NCI-H2196 (cell line): ENCODE measurements at regions not wholly inside any gene's neighbourhood (a gene's known extent, or its start where the extent isn't known, plus 50 kb on each side); places are given as distances from the start of the nearest gene placed in this dataset.

Experiments
- DNase-seq: peaks from one replicate; lab custom pipeline; 2025; ENCODE audit not compliant: unreplicated experiment; lab: John Stamatoyannopoulos, UW

DNA sequence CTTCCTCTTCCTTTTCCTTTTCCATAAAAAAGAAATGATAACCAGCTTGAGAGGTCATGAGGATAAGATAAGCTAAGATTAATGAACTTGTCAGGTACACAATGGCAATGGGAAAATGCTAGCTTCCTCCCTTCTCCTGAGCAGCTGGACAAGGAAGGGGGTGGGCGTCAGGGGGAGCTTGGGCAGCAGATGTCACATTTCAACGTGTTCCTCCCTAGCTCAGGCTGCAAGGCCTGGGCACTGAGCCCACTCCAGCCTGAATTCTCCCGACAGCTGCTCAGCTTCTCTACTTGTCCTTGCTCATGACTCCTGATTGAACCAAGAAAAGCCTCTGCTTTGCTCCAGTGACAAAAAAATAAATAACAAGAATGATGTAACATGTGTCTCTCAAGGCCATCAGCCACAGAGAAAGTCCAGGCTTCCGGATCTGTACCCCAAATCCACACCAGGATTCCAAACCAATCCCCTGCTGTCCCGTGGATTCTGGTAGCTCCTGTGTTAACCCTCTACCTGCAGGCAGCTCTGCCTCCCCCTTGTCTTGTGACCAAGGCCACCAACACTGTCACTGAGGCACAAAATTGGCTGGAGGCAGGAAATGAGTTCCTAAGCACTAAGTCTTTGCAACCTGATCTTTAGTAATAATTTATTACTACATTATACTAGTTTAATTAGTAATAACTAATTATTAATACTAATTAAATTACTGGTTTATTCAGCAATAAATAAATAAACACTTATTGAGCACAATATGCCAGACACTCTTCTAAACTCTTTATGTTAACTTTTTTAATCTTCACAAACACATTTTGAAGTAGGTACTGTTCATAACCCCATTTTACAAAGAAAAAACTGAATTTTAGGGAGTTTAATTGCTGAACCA, 146.5 kb downstream of the CCDC34 start:
- peak; percentile 58 for DNase-seq

DNA sequence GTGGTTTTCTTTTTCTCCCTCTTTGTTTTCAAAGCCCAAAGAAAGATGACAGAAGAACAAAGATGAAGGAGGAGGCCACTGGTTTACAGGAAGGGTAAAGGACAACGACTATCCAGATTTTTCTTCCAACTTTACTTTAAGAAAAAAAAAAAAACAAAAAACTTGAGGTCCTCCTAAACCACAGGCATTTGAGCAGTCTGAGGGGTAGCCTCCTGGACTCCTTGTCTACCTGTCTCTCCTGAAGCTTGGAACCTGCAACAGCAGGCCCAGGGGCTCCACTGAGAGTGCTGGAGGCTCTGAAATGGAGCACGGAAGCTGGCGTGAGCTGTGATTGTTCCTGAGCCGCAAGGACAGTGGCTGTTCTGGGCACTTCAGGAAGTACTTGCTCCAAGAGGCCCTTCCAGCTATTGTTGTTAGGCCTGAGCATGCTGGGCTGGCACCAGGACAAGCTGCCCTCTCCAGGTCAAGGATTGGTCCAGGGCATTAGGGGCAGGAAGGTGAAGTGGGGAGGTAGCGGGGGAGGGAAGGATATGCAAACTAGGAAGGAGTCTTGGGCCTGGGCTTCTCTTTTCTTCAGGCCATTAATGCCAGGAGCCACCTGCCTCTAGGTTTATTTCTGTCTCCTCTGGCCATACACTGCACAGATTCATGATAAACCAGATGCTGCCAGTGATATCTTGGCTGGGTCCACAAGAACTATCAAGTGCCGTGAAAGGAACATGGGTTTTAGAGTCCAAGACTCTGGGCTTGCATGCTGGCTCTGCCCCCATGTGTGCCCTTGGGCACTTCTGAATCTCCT, 147.3 kb downstream of the CCDC34 start:
- DNase-seq: peak; percentile 65

DNA sequence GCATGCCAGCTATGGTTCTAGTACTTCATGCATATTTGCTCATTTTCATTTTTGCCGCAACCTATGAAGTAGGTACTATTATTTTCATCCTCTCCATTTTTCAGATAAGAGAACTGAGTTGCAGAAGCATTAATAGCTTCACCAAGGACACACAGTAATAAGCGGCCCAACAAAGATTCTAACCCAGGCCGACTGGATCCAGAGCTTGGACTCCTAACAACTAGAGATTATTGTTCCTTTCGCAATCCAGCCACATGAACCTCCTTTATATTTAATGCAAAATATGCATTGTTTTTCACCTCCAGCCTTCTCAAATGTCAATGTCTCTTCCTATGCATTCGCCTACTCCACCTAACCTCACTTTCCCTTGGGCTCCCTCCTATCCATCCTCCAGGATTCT, 148.3 kb downstream of the CCDC34 start:
- DNase-seq: no peak

DNA sequence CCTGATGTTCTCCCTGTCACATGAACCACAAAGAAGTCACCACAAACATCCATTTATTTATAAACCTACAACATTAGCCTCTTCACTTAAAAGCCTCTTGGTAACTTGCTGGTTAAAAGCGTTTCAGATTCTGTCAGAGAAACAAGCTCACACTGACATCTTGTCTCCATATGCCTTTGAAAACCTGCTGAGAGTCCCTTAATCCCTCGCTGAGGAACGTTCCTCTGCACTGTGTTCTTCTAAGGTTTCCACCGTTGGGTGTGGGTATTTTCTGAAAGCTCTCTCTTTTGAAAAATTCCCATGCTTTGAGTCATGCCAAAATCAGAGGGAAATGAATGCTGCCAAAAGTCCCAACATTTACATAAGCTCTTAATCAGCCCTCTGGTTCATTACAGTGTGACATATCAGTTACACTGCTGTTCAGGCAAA, 149.8 kb downstream of the CCDC34 start:
- DNase-seq: peak; percentile 32

DNA sequence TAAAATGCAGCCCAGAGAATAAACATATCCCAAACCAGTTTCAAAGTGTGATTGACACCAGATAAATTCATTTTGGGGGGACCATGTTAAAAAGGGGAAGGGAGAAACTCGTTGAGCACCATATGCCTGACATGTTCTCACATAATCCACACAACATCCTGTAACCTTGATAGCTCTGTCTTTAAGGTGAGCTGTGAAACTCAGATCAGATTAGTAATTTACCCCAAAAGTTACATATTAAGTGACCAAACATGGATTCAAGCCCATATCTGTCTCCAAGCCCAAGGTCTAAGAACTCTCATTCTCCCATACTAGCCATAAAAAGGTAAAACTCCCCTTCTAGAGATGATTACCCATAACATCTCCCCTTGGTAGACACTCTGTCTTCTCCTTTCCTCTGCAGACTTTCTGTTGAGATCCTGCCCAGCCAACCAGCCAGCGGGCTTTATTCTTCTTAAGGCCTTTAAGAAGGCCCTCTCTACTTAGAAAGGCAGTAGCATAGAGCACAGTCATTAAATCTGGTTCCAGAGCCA, 150.7 kb downstream of the CCDC34 start:
- no peak for DNase-seq

DNA sequence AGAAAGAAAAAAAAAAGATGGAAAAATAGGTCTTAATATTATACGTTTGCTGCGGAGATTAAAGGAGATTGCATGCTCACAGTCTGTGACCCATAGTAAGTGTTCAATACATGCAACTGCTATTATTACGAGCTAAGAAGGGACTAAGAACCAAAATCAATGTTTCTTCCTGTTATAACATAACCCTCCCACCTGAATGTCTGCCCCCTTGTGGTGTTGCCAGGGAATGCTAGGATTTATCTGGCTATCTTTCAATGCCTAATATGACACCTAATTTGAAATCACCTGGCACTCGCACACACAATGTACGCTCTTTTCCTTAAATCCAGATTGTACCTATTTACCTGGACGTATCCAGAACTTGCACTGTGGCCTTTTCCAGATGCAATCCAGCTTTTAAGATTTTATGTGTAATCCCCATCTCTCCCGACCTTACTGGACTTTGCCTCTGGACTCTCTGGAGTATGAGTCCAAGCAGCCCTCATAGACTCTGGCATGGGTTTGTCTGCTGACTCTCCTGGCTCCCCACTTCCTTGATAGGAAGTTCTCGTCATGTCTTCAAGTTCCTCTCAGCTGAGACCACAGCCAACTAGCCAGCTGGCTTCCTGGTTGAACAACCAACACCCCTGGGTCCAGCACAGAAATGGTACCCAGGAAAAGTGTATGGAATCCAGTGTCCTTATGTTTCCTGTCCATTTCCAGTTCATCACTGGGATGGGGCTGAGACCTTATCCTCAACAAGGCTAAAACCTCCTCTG, 151.5 kb downstream of the CCDC34 start:
- peak; percentile 13 for DNase-seq

DNA sequence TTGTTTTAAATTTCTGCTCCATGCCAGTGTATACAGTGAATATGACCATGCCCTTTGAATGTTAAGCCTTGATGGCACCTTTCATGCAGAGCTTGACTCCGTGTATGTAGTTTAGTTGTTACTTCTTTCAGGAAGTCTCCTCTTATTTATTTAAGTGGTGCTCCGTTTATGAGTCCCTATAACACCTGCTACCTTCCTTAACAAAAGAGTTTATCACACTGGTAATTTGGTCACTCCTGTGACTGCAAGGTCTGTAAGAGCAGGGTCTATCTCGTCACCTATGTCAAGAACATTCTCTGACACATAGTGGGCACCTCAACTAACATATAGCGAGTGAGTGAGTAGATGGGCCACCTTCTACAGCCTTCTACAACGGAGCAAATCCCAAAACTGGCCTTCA, 152.5 kb downstream of the CCDC34 start:
- no peak for DNase-seq

DNA sequence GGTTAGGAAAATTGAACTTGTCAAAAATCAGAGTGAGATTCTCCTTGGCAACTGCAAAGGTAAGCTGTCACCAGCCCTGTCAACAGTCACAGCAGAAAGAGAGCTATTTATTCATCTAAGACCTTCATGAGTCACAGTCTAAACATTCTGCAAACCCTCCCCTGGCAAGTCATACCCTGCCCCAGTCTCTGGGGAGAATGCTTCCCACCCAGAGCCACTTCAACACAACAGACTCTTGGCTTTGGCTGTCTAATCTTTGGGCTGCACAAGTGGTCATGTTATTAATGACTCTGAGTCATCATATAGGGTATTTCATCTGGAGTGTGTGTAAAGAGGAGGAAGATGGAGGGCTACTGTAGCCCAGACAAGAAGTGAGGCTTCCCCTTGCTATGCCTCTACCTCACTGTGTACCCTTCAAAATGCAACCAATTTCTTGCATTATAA, 153.4 kb downstream of the CCDC34 start:
- DNase-seq: no peak

DNA sequence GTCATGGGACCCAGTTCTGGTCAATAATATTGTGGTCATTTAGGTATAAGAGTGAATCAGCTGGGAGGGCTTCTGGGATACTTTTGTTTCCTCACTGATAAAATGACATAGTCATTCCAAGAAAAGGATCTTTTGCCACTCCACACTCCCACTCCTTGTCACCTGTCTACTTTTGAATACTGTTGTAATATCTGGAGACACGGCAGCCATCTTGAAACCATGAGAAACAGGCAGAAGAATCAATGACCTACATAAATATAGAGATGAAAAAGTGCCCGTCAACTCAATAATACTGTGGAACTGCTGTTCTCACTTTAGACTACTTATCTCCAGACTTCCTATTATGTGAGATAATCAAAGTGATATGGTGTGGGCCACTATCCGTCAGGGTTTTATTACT, 154.2 kb downstream of the CCDC34 start:
- DNase-seq: no peak

DNA sequence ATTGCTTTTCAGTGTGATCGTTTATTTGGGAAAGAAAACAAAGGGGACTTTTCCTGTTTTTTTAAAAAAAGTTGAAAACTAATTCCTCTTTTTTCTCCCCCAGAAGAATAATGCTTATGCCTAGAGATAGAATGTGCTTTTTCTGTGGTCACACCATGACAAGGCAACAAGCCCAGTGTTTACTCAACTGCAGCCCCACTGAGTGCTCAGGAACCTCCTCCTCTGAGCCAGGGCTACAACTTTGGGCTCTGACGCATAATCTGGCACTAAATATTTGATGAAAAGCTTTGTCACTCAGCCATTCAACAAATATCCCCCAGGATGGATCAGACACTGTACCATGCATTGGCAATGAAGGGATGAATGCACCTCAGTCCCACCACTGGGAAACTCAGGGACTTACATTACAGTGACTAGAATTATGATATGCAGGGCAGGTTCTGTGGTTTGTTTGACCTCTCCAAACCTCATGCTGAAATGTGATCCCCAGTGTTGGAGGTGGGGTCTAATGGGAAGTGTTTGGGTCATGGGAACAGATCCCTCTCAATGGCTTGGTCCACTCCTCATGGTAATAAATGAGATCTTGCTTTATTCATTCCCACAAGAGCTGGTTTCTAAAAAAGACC, 155.9 kb downstream of the CCDC34 start:
- no peak for DNase-seq

DNA sequence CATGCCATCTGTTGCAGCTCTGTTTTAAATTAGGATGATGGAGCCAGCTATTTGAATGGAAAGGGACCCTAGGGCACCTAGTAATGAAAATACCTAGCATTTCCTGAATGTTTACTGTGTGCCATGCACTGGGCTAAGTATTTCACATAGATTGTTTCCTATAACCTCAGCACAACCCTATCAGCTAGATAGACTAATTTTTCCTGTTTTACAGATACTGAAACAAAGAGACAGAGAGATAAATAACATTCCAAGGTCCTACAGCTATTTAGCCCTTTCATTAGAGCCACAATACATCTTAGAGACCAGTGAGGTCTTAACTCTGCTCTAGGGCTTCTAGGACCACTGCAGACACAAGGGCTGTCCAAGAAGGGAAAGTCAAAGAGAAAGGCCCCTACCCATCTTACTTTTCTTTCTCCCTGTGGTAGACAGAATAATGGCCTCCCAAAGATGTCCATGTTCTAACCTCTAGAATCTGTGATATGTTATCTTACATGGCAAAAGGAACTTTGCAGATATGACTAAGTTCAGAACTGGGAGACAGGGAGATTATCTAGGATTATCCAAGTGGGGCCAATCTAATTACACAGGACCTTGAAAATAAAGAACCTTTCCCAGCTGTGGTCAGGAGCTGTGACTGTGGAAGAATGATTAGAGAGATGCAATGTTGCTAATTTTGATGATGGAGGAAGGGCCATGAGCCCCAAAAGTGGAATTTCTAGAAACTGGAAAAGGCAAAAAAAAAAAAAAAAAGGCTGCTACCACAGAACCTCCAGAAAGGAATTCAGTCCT, 157.0 kb downstream of the CCDC34 start:
- DNase-seq: no peak

DNA sequence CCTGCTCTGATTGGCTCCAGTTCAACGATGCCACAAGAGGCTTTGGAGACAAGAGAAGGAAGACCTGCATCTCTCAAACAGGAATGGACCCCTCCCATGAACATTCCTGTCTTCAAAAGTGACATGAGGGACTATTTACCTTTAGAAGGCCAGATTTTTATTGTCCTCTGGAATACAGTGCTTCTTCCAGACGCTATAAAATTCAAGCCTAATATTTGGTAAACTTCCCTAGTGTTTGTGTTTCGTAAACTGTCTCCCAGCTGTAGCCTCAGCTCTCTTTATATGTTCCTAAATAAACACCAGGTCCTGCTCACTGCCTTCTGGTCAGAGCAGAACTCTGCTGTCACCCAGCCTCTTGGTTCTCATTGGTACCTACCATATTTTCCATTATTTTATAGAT, 157.8 kb downstream of the CCDC34 start:
- no peak for DNase-seq

DNA sequence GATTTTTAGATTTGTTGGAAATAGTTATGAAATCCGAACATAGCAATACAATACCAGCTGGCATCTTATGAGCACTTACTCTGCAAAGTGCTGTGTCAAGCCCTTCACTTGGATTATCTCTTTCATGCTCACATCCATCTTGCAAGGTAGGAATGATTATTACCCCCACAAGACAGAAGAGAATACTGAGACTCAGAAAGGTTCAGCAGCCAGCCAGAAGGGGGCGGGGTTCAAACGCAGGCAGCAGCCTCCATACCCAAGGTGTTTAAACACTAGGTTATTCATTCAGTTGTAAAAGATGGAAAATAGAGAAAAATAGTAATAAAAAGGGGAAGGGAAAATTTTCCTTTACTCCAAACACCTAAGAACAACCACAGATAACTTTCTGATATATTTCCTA, 158.5 kb downstream of the CCDC34 start:
- no peak for DNase-seq

DNA sequence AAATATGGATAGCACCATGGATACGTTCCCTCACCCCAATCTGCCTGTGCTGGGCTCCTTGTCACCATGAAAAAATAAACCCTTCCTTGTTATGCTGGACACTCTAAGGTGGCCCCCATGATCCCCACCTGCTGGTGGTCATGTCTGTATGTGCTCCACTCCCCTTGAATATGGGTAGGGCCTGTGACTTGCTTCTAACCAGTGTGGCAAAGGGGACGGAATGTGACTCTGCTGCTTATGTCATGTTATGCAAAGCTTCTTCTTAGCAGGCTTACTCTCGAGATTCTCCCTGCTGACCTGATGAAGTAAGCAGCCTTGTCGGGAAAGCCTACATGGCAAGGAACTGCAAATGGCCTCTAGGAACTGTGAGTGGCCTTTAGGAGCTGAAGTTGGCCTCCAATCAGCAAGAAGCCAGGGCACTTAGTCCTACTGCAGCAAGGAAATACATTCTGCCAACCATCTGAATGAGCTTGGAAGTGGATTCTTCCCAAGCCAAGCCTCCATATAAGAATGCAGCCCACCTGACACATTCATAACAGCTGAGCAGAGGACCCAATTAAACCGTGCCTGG, 159.9 kb downstream of the CCDC34 start:
- DNase-seq: no peak

DNA sequence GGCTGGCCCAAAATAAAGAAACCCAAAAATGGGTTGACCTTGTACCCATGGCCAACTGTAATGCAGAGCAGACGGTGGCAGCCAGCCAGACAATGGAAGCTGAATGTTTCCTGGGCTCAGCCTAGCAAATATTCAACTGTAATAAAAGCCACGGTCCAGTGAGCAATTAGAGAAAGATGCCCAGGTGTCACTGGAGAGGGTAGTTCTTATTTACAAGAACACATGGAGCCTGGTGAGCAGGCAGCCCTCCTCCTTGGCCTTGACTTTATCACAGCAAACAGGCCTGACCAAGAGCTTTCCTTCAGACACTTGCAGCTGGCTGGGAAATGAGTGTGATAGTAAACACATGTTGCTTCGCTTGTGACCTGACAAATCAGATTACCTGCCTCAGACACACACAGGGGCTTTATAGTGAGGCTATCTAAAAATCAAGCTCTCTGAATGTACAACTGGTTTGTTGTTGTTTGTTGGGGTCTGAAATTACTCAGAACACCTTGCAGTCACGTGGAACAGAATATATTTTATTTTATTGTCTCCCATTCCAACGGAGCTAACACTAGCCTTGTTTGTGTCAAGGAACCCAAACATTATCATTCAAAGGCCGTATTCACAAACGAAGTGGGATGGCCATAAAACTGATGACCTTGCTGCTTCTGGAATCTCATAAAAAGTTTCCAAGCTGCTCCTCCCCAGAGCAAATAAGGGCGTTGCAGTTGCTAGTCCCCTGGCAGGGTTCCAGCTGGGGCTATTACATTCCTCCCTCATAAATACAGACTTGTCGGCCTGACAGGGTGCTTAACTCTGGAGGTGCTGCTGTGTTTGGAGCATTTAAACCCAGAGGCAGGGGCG, 161.1 kb downstream of the BBOX1 start:
- DNase-seq: peak; percentile 91

DNA sequence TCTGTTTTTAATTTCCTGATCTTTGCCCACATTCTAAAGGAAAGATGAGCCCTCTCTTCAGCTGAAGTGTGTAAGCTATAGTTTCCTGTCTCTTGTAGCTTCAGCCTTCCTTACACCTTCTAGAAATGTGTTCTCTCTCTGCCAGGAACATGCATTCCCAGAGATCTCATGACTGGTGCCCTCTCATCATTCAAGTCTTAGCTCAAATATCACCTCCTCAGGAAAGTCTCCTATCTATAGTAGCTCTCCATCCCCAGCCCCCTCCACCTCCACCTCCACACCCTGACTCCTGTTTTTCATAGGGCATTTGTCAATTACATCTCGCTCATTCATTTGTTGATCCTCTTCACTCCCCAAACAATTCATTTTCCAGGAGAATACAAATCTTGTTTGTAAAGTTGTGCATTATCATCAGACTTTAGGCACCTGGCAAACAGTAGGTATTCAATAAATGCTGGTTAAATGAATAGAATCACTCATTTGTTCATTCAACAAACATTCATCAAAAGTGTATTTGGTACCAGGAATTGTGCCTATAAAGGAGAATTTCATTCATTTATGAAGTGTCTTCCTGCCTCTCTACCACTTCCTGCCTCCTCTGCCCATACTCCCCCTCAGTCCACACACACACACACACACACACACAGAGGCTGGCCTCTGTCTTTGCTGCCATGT, 160.3 kb downstream of the BBOX1 start:
- no peak for DNase-seq

DNA sequence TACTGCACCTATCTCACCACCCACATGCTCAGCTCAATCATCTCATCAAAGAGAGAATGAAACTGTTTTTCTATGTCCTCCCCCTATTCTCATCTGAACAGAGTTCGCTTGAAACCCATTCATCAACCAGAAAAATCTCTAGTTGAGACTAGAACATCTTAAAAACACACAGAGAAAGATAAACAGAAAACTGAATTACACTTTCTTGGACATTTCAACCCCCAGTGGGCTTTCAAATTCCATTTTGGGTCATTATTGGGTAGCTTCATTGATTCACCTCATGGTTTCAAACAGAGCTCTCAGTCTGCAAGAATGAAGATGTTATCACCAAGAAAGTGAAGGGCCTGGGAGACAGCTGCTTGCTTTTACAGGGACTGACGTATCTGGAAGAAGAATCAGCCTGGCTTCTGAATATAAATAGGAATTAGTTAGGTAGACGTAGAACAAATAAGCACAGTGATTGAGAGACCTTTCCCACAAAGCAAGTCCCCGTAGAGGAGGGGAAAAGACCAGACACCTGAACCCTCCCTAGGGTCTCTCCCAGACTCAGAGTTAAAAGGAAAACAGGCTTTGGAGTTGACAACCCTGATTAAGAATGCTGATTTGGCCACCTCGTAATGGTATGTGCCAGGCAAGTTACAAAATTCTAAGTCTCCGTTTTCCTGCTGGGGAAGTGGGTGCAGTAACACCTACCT, 155.7 kb downstream of the BBOX1 start:
- DNase-seq: no peak

DNA sequence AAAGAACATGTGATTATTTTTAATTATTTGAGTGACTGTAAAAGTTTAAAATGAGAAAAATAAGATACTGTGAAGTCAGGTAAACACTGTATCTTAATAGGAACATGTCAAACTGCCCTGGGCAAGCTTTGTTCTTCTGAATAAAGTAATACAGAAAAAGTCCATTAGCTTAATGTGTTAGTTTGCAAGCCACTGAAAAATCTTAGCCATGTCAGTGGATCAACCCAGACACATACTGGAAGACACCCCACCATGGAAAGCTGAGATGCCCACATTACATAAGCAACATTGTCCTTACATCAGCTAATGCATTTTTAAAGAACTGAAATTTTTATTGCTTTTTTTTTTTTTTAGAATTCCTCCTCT, 155.2 kb downstream of the BBOX1 start:
- DNase-seq: no peak
